Natural killer cell (primary cell): ENCODE measurements at regions not wholly inside any gene's neighbourhood (a gene's known extent, or its start where the extent isn't known, plus 50 kb on each side); places are given as distances from the start of the nearest gene placed in this dataset.

Experiments used
- ATAC-seq, 3 donors: fragments of 150-1000 bp in 2 of 3; fragments of 200-7000 bp in 1 of 3; cut with Tn5 transposase; 1 replicate in 1 of 3; 2 replicates in 2 of 3; pipeline ENCODE4 v1.10.0; 2021; ENCODE audit warnings: mild to moderate bottlenecking in 2 of 3, moderate library complexity in 2 of 3
- DNase-seq, 2 donors: peaks; one replicate each; pipeline versions ENCODE4 v3.0.0 to v3.0.0-alpha.2; 2013 to 2021; ENCODE audit warnings: mixed read lengths in 1 of 2
- H3K27ac ChIP-seq: one replicate; pipeline ENCODE4 v1.5.1; 2013; ENCODE audit warnings: mild to moderate bottlenecking, low read length
- H3K27me3 ChIP-seq: one replicate; pipeline ENCODE4 v1.6.1; 2013; ENCODE audit warnings: low read length; ENCODE audit not compliant: control insufficient read depth, insufficient read depth
- H3K36me3 ChIP-seq: one replicate; pipeline ENCODE4 v1.6.1; 2013; ENCODE audit warnings: low read length; ENCODE audit not compliant: control insufficient read depth, insufficient read depth
- H3K4me1 ChIP-seq: one replicate; pipeline ENCODE4 v1.6.1; 2013; ENCODE audit warnings: low read length; ENCODE audit not compliant: control insufficient read depth, insufficient read depth
- H3K4me3 ChIP-seq: one replicate; pipeline ENCODE4 v1.5.1; 2013; ENCODE audit warnings: low read length
- H3K9me3 ChIP-seq: one replicate; pipeline ENCODE4 v1.6.1; 2013; ENCODE audit warnings: low read length; ENCODE audit not compliant: control insufficient read depth, insufficient read depth
- H3K27ac Mint-ChIP-seq, 2 donors: one replicate each; pipeline ENCODE4 v1.8.0; 2022; ENCODE audit warnings: mild to moderate bottlenecking in 2 of 2, mixed read lengths in 2 of 2, moderate library complexity in 1 of 2
- H3K27me3 Mint-ChIP-seq, 2 donors: one replicate each; pipeline ENCODE4 v1.8.0; 2022; ENCODE audit warnings: low read depth in 2 of 2, mixed read lengths in 2 of 2
- H3K36me3 Mint-ChIP-seq: one replicate; pipeline ENCODE4 v1.8.0; 2022; ENCODE audit warnings: mixed read lengths
- H3K4me1 Mint-ChIP-seq, 2 donors: one replicate each; pipeline ENCODE4 v1.8.0; 2022; ENCODE audit warnings: mixed read lengths in 2 of 2
- H3K4me3 Mint-ChIP-seq: one replicate; pipeline ENCODE4 v1.8.0; 2022; ENCODE audit warnings: mild to moderate bottlenecking, moderate library complexity, mixed read lengths
- H3K9me3 Mint-ChIP-seq, 2 donors: one replicate each; pipeline ENCODE4 v1.8.0; 2022; ENCODE audit warnings: mixed read lengths in 2 of 2
- CTCF ChIP-seq: fragments of 200-600 bp; IDR thresholded peaks from one replicate; pipeline ENCODE4 v1.8.0; 2022; ENCODE audit warnings: antibody characterized with exemption
- WGBS: methylation state at CpG from one replicate; pipeline ENCODE4 v1.1.7; 2013; ENCODE audit warnings: missing lambda C conversion rate; ENCODE audit not compliant: insufficient coverage; 5-methylcytosine and 5-hydroxymethylcytosine counted together
- intact Hi-C: fragments of 100-400 bp; cut with micrococcal nuclease; formaldehyde crosslinking; loops from one replicate; pipeline ENCODE4 v1.14.2; 2022

DNA sequence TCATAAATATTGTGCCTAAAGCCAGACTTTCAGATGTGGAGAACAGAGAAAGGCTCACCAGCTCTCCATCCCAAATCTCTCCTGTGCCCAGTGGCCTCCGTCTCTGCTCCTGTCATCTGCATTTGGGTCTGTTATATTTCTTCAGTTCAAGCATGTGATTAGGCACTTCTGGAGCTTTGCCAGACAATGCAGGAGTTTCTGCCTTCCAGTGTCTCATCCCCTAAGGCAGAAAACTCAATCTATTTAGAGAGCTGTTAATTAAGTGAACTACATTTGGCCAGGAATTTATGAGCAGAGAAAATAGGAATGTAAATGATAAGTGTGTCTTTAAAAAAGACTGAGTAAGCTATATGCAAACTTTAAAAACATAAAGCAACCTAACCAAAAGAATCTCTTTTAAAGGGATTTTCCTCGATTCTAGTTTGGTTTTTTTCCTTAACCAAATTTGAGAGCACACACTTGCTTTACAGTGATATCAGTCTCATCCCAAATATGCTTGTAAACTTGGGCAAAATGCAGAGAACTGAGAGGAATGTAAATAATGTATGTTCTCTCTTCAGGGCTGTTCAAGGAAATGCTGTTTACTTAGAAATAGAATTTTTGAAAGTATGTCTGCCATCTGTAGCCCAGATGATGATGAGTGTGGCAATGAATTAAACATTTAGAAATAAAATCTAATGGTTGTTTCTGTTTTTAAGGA, 113.9 kb downstream of the ELOVL4 start:
- H3K27me3 Mint-ChIP-seq: peaks cover 2 to 6% of the 10 kb centered on the region in 2 donors
- no peak overlapping the region for H3K4me3 Mint-ChIP-seq
- no peaks in the 10 kb centered on the region for H3K4me1 ChIP-seq
- H3K36me3 Mint-ChIP-seq: no peaks in the 10 kb centered on the region
- no peak for TF ChIP-seq CTCF
- peaks cover 0 to 2% of the 10 kb centered on the region in 2 donors for H3K9me3 Mint-ChIP-seq
- intact Hi-C loops: no loop called here
- no peaks in the 10 kb centered on the region for H3K27me3 ChIP-seq
- H3K9me3 ChIP-seq: no peaks in the 10 kb centered on the region
- 60% methylated on average over 1 of the region's 2 CpGs for WGBS
- H3K27ac ChIP-seq: no peak overlapping the region
- no peak overlapping the region for H3K27ac Mint-ChIP-seq
- DNase-seq (no peak), ATAC-seq (no peak)
- H3K4me3 ChIP-seq: no peak overlapping the region
- no peaks in the 10 kb centered on the region for H3K36me3 ChIP-seq
- no peaks in the 10 kb centered on the region for H3K4me1 Mint-ChIP-seq

DNA sequence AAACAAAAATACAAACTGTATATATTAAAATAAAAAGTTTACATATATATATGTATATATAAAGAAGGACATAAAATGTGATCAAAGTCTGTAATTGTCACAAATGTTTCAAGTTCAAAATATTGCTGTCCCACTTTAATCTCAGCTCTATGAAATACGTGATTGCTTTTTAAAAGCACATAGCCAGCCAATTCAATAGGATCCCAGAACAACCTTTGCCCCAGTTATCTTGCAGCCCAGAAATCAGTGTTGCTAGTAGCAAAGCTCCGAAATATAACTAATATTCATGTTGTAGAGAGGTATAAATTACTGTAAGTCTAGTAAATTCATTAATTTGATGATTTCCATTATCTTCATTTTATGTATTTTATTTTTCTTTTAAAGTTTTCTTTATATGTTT, 114.6 kb downstream of the ELOVL4 start:
- H3K27ac Mint-ChIP-seq: no peak overlapping the region

DNA sequence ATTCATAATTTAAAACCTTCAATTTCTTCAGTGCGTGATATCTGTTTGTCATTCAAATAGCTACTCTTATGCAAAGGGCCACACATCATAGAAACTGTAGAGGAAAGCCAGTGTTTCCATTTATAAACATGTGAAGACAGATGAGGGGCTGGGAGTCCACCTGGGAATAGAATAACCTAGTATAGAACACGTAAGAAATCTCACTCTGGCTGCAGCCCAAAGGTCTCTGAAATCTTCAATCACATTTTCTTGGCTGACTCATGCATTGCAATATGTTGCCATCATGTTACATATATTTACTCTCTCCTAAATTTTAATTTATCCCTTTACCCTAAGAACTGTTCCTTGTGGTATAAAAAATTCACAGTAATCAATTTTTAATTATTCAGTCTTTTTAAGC, 123.2 kb downstream of the ELOVL4 start:
- Histone ChIP-seq H3K4me1 (no peaks in the 10 kb centered on the region), H3K27me3 (peaks cover 2% of the 10 kb centered on the region), H3K27ac (no peak overlapping the region), H3K9me3 (no peaks in the 10 kb centered on the region), H3K4me3 (no peak overlapping the region), H3K36me3 (no peaks in the 10 kb centered on the region)
- DNase-seq: no peak
- H3K9me3 Mint-ChIP-seq: no peaks in the 10 kb centered on the region
- WGBS: 73% methylated on average over 1 of the region's 2 CpGs
- ATAC-seq: no peak
- TF ChIP-seq CTCF: no peak
- intact Hi-C loops: no loop called here
- no peak overlapping the region for H3K4me3 Mint-ChIP-seq
- no peaks in the 10 kb centered on the region for H3K27me3 Mint-ChIP-seq
- H3K36me3 Mint-ChIP-seq: no peaks in the 10 kb centered on the region
- H3K27ac Mint-ChIP-seq: no peak overlapping the region
- no peaks in the 10 kb centered on the region for H3K4me1 Mint-ChIP-seq

More for the DNA sequence above, 114.6 kb downstream of the ELOVL4 start:
- Histone ChIP-seq H3K27me3 (no peaks in the 10 kb centered on the region), H3K4me1 (no peaks in the 10 kb centered on the region), H3K9me3 (no peaks in the 10 kb centered on the region), H3K27ac (no peak overlapping the region), H3K4me3 (no peak overlapping the region), H3K36me3 (no peaks in the 10 kb centered on the region)
- Mint-ChIP-seq H3K27me3 (peaks cover 2 to 6% of the 10 kb centered on the region in 2 donors), H3K4me1 (no peaks in the 10 kb centered on the region), H3K9me3 (peaks cover 0 to 2% of the 10 kb centered on the region in 2 donors), H3K4me3 (no peak overlapping the region), H3K36me3 (no peaks in the 10 kb centered on the region)
- ATAC-seq (no peak), DNase-seq (no peak)
- TF ChIP-seq CTCF: no peak
- intact Hi-C loops: no loop called here
- 100% methylated on average over 1 of the region's 2 CpGs for WGBS

GRCh38 chr6:79821859-79822258, 125.5 kb downstream of the ELOVL4 start:
- TF ChIP-seq CTCF: no peak
- H3K4me1 ChIP-seq: no peaks in the 10 kb centered on the region
- no peaks in the 10 kb centered on the region for H3K36me3 Mint-ChIP-seq
- H3K4me3 Mint-ChIP-seq: no peak overlapping the region
- H3K27me3 ChIP-seq: peaks cover 2% of the 10 kb centered on the region
- ATAC-seq: no peak
- no peak for DNase-seq
- H3K27me3 Mint-ChIP-seq: no peaks in the 10 kb centered on the region
- no peaks in the 10 kb centered on the region for H3K36me3 ChIP-seq
- no peak overlapping the region for H3K4me3 ChIP-seq
- H3K27ac Mint-ChIP-seq: no peak overlapping the region
- no peak overlapping the region for H3K27ac ChIP-seq
- H3K9me3 ChIP-seq: no peaks in the 10 kb centered on the region
- WGBS: 89% methylated on average over 3 of the region's 3 CpGs
- H3K9me3 Mint-ChIP-seq: no peaks in the 10 kb centered on the region
- intact Hi-C loops: no loop called here
- H3K4me1 Mint-ChIP-seq: no peaks in the 10 kb centered on the region
